HFF-Myc (cell line): ENCODE measurements at regions not wholly inside any gene's neighbourhood (a gene's known extent, or its start where the extent isn't known, plus 50 kb on each side); places are given as distances from the start of the nearest gene placed in this dataset.
"Not testable (repeated sequence)": the region's sequence is repeated elsewhere in the genome, so short reads cannot be mapped to it uniquely, and the experiment has no call there.

ENCODE experiments used
- DNase-seq: peaks from one replicate; pipeline ENCODE4 v3.0.0-alpha.2; 2011; ENCODE audit warnings: low read depth; ENCODE audit errors: extremely low read depth
- H3K4me3 ChIP-seq: replicated peaks from 2 replicates; pipeline ENCODE4 v1.5.1; 2011; ENCODE audit warnings: low read depth, mild to moderate bottlenecking, control low read depth, low read length
- TF ChIP-seq, protein P1 (sequence below): IDR thresholded peaks from 2 replicates; pipeline ENCODE4 v1.5.1; 2012; ENCODE audit warnings: mild to moderate bottlenecking, low read depth, low read length, control low read depth; ENCODE audit errors: missing control alignments

GRCh38 chr14:86782092-86782580 is 1210.8 kb downstream of the GALC start:
- TF ChIP-seq, protein P1, sequence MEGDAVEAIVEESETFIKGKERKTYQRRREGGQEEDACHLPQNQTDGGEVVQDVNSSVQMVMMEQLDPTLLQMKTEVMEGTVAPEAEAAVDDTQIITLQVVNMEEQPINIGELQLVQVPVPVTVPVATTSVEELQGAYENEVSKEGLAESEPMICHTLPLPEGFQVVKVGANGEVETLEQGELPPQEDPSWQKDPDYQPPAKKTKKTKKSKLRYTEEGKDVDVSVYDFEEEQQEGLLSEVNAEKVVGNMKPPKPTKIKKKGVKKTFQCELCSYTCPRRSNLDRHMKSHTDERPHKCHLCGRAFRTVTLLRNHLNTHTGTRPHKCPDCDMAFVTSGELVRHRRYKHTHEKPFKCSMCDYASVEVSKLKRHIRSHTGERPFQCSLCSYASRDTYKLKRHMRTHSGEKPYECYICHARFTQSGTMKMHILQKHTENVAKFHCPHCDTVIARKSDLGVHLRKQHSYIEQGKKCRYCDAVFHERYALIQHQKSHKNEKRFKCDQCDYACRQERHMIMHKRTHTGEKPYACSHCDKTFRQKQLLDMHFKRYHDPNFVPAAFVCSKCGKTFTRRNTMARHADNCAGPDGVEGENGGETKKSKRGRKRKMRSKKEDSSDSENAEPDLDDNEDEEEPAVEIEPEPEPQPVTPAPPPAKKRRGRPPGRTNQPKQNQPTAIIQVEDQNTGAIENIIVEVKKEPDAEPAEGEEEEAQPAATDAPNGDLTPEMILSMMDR = no peak
- DNase-seq = no peak
- H3K4me3 ChIP-seq = no peak overlapping the region

DNA sequence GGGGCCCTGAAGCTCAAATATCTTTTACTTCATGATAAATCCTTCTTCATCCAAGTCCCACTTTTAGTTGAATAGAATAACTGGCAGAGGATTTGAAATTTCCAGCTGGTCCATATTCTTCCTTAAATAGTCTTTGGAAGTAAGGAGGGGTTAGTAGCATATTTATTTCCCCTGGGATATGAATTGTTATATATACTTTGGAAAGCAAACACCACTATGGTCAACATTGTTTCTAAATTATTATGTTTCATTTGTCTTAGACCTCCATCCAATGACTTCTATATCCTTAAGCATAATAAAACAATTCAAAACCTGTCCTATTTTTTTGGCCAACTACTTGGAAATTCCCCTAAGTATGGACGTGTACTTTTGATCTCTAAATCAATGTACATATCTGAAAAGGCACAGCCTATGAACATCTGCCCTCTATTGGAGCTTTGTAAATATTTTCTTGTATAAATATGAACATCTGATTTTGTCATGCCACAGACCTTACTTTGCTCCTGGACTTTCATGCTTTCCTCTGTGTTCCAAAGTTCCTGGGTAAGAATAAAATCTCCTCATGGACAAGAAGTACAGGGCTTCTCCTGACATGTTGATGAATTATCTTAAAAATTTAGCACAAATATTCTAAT is 1212.0 kb downstream of the GALC start:
- TF ChIP-seq, protein P1 = no peak
- DNase-seq = no peak
- H3K4me3 ChIP-seq = no peak overlapping the region

DNA sequence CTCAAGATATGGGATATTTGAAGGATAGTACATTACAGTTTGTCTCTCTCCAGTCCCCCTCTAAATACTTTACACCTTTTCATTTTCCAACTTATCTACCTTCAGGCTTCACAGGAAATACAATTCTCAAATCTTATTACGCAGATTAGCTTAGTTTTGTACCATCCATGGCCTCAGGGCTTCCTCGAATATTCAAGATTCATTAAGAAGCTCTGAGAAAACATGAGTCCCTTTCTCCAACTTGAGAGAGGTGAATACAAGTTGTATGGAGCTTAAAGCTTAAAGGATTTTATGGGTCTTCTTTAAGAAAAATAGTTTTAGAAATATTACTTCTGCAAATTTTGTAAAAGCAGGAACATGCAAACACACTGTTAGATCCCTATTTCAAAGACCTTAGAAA is 1212.5 kb downstream of the GALC start:
- TF ChIP-seq, protein P1 = no peak
- no peak for DNase-seq
- no peak overlapping the region for H3K4me3 ChIP-seq

DNA sequence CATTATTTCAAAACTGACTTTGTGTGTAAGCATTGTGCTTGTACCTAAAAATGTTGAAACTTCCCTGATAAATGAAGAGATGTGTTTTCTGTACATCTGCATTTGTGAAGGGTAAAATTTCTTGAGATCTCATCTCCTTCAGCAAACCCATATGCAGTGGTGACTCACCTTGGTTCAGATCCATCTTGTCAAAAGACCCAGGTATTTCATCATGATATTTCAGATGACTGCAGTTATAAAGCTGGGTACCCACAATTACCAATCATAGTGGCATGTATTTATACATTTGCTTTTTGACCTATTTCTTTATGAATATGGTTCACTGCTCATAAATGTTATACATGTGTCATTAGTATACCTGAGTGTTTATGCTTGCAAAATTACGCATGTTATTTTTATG is 1213.6 kb downstream of the GALC start:
- no peak overlapping the region for H3K4me3 ChIP-seq
- TF ChIP-seq, protein P1 = no peak
- no peak for DNase-seq

- TF ChIP-seq, protein P1 = no peak
- DNase-seq = no peak
- no peak overlapping the region for H3K4me3 ChIP-seq
These were observed 1214.9 kb downstream of the GALC start for GRCh38 chr14:86777963-86778602.

- not testable (repeated sequence) for H3K4me3 ChIP-seq, DNase-seq
These were observed 1217.1 kb downstream of the GALC start for GRCh38 chr14:86775896-86776295.

GRCh38 chr14:86774916-86775315 is 1218.1 kb downstream of the GALC start:
- H3K4me3 ChIP-seq = no peak overlapping the region
- TF ChIP-seq, protein P1 = no peak
- DNase-seq = no peak
